Transverse colon (tissue), 4 donors: ENCODE measurements at regions not wholly inside any gene's neighbourhood (a gene's known extent, or its start where the extent isn't known, plus 50 kb on each side); places are given as distances from the start of the nearest gene placed in this dataset.

Experiments used
- POLR2A ChIP-seq: fragments of 450-650 bp; IDR thresholded peaks from one replicate; pipeline ENCODE4 v1.6.1; 2016; ENCODE audit warnings: antibody characterized with exemption, mild to moderate bottlenecking, moderate library complexity
- POLR2AphosphoS5 ChIP-seq, 3 donors: sonication (generic); formaldehyde crosslinking; IDR thresholded peaks; one replicate each; pipeline ENCODE4 v1.6.1; 2016; ENCODE audit warnings: antibody characterized with exemption in 3 of 3
- TF ChIP-seq, protein P1 (sequence below), 5 experiments: fragments of 200-600 bp in 3 of 5; fragments of 450-650 bp in 2 of 5; sonication (generic) in 3 of 5; IDR thresholded peaks; 1 replicate in 2 of 5; 2 replicates in 3 of 5; pipeline ENCODE4 v1.5.1; 2016 to 2017; ENCODE audit warnings: antibody characterized with exemption in 5 of 5, inconsistent platforms in 3 of 5, mild to moderate bottlenecking in 2 of 5, moderate library complexity in 1 of 5

DNA sequence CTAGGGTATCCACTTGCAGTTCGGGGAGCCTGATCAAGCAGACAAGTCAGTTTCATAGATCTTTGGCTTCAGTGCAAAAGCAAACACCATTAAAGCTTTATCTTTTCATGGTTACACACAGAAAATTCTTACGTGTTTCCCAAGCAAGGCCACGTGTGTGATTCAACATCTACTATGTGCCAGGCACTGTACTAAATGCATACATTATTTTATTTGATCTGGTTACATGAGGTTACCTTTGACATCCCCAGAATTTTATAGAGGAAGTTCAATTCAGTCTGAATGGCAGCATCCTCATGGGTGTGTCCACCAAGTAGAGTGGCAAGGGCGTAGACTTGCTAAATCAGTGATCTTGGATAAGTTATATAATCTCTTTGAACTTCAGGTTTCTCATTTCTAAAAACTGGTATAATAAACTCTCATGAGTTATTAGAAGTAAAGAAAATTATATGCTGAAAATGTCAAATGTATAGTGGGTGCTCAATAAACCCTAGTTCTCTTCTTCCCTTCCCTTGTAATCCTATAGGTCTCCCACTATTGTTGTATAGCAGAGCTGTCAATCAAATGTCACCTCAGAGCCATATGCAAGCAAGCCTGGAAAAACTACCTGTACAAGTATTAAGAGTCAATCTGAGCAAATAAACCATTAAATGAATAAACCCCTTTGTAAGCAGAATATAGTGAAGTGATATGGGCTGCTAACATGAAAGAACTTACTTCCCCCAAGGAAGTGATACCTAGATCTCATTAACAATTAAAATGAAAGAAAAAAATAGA lies 50.3 kb upstream of the TMX1 start:
- TF ChIP-seq POLR2A, result no peak
- TF ChIP-seq, protein P1, sequence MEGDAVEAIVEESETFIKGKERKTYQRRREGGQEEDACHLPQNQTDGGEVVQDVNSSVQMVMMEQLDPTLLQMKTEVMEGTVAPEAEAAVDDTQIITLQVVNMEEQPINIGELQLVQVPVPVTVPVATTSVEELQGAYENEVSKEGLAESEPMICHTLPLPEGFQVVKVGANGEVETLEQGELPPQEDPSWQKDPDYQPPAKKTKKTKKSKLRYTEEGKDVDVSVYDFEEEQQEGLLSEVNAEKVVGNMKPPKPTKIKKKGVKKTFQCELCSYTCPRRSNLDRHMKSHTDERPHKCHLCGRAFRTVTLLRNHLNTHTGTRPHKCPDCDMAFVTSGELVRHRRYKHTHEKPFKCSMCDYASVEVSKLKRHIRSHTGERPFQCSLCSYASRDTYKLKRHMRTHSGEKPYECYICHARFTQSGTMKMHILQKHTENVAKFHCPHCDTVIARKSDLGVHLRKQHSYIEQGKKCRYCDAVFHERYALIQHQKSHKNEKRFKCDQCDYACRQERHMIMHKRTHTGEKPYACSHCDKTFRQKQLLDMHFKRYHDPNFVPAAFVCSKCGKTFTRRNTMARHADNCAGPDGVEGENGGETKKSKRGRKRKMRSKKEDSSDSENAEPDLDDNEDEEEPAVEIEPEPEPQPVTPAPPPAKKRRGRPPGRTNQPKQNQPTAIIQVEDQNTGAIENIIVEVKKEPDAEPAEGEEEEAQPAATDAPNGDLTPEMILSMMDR (IDR thresholded peaks at IDR 0.05), result no peak
- no peak for TF ChIP-seq POLR2AphosphoS5 (IDR thresholded peaks at IDR 0.05)
